GM10248 (cell line): ENCODE measurements at regions not wholly inside any gene's neighbourhood (a gene's known extent, or its start where the extent isn't known, plus 50 kb on each side); places are given as distances from the start of the nearest gene placed in this dataset.

ENCODE experiments used
- CTCF ChIA-PET: fragments of 300-600 bp; sonication (Branson Sonifier 250); formaldehyde crosslinking; extraction: SDS; loops from one replicate; lab custom pipeline; 2021; ENCODE audit warnings: antibody characterized with exemption; lab: Yijun Ruan, JAX
- POLR2A ChIA-PET: fragments of 350-650 bp; sonication (Branson Sonifier 250); formaldehyde crosslinking; extraction: SDS; loops from one replicate; lab custom pipeline; 2020; ENCODE audit warnings: antibody characterized with exemption; lab: Yijun Ruan, JAX
- DNase-seq: peaks from one replicate; pipeline ENCODE4 v3.0.0; 2012; ENCODE audit errors: extremely low spot score
- CTCF ChIP-seq: IDR thresholded peaks from 2 replicates; pipeline ENCODE4 v1.5.1; 2012; ENCODE audit warnings: mild to moderate bottlenecking, low read depth; ENCODE audit errors: extremely low read depth, missing control alignments, control extremely low read depth

GRCh38 chr14:43042408-43042807 is 1435.7 kb downstream of the LRFN5 start:
- no peak for DNase-seq
- POLR2A ChIA-PET: no interaction called here
- CTCF ChIA-PET: no interaction called here
- TF ChIP-seq CTCF: no peak

- ChIA-PET POLR2A (no interaction called here), CTCF (no interaction called here)
- TF ChIP-seq CTCF: no peak
- DNase-seq: no peak
Measured at GRCh38 chr14:43041976-43042375, 1435.3 kb downstream of the LRFN5 start.

GRCh38 chr14:43041207-43041606 is 1434.5 kb downstream of the LRFN5 start:
- ChIA-PET CTCF (interaction anchor here (1.8 kb wide), 1 partner anchor 9 kb away, joined by 6 read pairs; no protein-coding TSS in a partner anchor), POLR2A (no interaction called here)
- no peak for DNase-seq
- TF ChIP-seq CTCF: no peak

GRCh38 chr14:43039881-43040280 is 1433.2 kb downstream of the LRFN5 start:
- DNase-seq: no peak
- CTCF ChIA-PET: interaction anchor here (1.2 to 1.8 kb wide), 2 partner anchors 10 to 127 kb away, joined by 3 to 6 read pairs; no protein-coding TSS in a partner anchor
- POLR2A ChIA-PET: no interaction called here
- TF ChIP-seq CTCF: no peak

GRCh38 chr14:43031598-43031997 is 1424.9 kb downstream of the LRFN5 start:
- CTCF ChIA-PET: no interaction called here
- DNase-seq: no peak
- no peak for TF ChIP-seq CTCF
- POLR2A ChIA-PET: no interaction called here

- POLR2A ChIA-PET: no interaction called here
- no peak for DNase-seq
- CTCF ChIA-PET: no interaction called here
- TF ChIP-seq CTCF: no peak
Measured at GRCh38 chr14:43022094-43022800, 1415.6 kb downstream of the LRFN5 start.

- TF ChIP-seq CTCF: no peak
- ChIA-PET POLR2A (no interaction called here), CTCF (interaction anchor here (1.2 kb wide), 1 partner anchor 31 kb away, joined by 3 read pairs; no protein-coding TSS in a partner anchor)
- DNase-seq: no peak
Measured at GRCh38 chr14:43019826-43020225, 1413.2 kb downstream of the LRFN5 start.
